Hematopoietic multipotent progenitor cell treated with erythropoietin and hydrocortisone succinate and interleukin-3 and kit ligand, for 4 days (in vitro differentiated cells): ENCODE measurements at regions not wholly inside any gene's neighbourhood (a gene's known extent, or its start where the extent isn't known, plus 50 kb on each side); places are given as distances from the start of the nearest gene placed in this dataset.
"Not testable (repeated sequence)": the region's sequence is repeated elsewhere in the genome, so short reads cannot be mapped to it uniquely, and the experiment has no call there.

Experiments used
- DNase-seq: peaks from one replicate; pipeline ENCODE4 v3.0.0-alpha.2; 2015

GRCh38 chr2:129189617-129190319 is 789.7 kb upstream of the RAB6C start:
- no peak for DNase-seq

DNA sequence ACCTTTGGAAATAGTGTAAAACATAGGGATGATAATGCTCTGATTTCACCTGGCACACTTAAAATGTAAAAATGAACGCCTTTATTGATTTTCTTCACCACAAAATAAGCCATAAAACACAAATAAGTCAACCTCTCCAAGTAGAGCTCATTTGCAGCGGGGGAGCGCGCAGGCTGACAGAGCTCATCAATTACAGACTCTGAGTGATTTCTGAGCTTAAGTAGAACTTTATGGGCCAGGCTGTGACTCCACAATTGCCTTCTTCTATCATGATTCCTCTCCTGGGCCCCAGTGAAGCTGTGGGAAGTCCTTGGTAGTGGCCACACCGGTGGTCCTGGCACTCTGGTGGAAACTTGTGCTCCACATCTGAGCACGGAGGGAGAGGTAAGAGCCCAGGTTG is 789.0 kb upstream of the RAB6C start:
- no peak for DNase-seq

DNA sequence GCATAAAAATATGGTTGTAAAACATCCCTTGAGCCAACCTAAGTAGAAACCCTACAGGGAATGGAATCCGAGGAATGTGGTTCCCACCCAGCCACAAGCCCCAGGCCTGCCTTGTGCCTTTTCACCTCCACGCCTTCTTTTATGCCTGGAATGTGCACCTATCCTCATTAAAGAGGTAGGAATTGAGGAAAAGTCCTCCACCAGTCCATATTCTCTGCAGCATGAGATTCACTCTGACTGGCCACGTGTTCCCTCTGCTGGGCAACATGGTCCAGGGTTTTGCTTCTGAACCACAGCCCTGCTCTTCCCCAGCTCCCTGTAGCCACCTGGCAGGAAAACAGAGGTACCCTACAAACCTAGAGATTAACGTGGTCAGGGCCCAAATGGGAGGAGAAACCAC is 787.9 kb upstream of the RAB6C start:
- DNase-seq: no peak

DNA sequence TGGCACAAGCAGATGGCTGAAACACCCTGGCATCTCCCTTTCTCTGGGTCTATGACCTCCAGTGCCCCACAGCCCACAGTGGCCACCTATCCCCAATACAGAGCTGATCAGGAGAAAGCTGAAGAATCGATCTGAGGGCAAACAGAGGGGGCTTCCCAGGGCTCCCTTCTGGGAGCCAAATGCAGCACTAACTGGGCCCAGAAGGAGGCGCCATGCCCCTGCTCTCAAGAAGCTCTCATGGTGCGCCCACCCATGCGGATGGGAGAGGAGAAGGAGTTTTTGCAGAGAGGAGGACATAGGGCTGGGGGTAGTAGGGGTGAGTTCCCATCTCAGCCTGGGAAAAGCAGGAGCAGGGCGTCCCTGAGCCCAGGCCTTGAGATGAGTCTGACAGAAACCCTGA is 787.3 kb upstream of the RAB6C start:
- DNase-seq: peak; percentile 3

DNA sequence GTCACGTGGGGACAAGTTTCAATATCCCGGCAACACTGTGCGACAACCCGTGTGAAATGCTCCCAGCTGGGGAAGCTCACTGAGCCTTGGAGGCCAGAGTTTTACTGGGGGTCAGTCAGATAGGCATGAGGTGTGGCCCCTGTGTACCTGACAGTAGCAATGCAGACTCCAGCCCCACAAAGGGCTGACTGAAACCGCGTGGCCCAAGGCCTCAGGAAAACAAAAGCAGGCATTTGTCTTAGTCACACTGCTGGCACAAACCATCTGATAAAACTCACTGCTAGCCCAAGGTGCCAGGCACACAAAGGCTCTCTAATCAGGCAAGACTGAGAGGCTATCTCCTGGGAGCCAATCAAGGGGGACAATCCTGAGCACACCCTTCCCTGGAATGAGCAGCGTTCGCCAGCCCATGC is 786.6 kb upstream of the RAB6C start:
- DNase-seq: no peak

DNA sequence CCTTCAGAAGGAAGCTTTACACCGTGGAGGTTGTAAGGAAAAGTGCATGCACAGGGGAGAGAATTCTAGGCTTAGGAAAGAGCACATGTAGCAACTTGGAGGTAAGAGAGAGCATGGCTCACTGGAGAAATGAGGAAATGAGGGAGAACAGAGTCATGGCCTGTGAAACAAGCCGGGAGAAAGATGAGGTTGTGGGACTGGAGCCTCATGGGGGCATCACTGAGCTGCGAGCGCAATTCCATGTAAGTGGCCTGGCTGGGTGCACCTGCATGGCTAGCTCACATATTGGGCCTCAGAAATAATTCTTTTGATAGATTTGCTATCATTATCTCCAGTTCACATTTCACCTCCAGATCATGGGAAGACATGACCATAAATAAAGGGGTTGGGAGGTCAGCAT is 785.5 kb upstream of the RAB6C start:
- DNase-seq: peak; percentile 3

GRCh38 chr2:129199501-129199900 is 780.0 kb upstream of the RAB6C start:
- DNase-seq: no peak

GRCh38 chr2:129201696-129202095 is 777.8 kb upstream of the RAB6C start:
- DNase-seq: no peak

- peak; percentile 38 for DNase-seq
These were observed 776.1 kb upstream of the RAB6C start for GRCh38 chr2:129203331-129203730.

- DNase-seq: not testable (repeated sequence)
These were observed 774.9 kb upstream of the RAB6C start for GRCh38 chr2:129204581-129204980.

DNA sequence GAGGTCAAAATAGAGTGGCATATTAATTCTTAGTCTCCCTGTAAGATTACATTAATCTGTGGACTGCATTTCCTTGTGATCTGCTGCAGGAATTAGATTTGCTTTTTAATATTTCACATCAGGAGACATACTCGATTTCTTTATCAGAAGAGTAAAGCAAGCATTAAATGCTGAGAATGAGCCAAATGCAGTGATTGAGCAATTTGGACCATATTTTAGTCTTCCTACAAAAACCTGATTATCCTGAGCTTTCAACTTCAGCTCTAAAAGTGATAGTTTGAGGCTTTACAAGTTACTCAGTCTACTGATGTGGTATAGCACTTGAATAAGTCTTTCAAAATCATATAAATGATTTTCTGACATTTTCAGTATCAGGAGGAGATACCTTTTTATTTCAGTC is 774.3 kb upstream of the RAB6C start:
- DNase-seq: no peak

- no peak for DNase-seq
These were observed 773.7 kb upstream of the RAB6C start for GRCh38 chr2:129205766-129206165.

- DNase-seq: no peak
These were observed 767.0 kb upstream of the RAB6C start for GRCh38 chr2:129212299-129212958.

DNA sequence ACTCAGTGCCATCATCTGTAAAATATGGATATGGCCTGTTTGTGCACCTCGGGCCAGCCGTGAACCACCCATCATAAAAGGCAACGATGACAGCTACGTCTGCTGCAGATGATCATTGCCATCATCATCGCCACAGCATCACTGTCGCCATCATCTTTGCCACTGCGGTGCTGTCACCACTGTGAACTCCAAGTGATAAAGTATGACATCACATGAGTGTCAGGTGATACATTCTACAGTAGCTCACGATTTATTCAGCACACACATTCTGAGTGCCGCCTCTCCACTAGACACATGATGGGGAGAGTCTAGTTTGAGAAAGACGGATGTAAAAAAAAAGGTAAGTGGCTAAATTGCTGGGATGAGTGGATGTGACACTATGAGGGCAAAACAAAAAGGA is 755.4 kb upstream of the RAB6C start:
- no peak for DNase-seq

DNA sequence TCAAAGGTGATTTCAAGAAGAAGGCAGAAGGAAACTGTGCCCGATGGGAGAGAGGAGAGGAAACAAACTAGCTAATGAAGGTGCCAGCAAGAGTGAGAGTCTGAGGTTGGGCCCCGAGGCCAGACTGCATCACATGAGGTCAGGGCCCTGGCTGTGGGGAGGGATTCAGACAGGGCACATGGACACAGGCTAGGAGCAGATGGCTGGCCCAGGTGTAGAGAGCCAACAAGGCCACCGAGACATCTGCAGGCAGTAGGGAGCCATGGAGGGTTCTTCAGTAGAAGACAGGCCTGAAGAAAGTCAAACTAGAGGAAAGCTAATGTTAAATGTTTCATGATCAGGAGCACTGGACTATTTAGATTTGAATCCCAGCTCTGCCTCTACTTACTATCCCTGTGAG is 755.0 kb upstream of the RAB6C start:
- DNase-seq: no peak

DNA sequence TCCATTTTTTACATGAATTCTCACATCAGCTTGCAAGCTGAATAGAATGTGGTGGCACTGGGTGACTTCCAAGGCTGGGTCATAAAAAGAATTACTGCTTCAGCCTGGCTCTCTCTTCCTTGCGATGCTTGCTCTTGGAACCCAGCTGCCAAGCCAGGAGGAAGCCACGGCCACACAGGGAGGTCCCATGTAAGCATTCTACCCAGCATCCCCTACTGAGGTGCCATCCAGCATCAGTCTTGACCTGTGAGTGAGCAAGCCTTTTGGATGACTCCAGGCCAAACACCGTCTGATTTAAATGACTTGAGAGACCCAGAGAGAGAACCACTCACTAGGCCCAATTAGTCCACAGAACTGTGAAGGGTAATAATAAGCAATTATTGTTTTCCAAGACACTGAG is 750.3 kb upstream of the RAB6C start:
- no peak for DNase-seq

DNA sequence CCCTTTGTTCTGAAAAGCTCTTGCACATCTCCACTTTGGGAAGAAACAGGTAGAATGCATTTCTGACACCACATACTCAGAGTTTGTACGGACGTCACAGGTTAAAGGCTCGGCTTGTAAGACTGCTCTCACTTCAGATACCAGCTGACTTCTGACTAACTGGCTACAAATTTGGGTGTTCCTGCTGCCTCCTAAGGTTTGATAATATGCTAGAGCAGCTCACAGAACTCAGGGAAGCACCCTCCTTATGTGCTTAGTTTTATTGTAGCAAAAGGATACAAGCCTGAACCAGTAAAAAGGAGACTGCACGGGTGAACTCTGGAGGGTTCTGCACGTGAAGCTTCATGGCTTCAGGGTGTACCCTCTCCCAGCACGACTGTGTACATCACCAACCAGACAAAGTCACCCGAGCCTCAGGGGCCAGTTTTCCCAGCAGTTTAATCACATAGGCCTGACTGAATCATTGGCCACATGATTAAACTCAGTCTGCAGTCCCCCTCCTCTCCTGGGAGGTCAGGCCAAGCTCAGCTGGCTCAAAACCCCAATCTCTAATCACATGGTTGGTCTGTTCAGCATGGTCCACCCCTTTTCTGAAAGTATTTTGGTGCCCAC is 749.5 kb upstream of the RAB6C start:
- DNase-seq: no peak

- DNase-seq: peak; percentile 6
These were observed 747.5 kb upstream of the RAB6C start for GRCh38 chr2:129231924-129232323.

- no peak for DNase-seq
These were observed 746.3 kb upstream of the RAB6C start for GRCh38 chr2:129233166-129233565.

GRCh38 chr2:129233751-129234406 is 745.6 kb upstream of the RAB6C start:
- DNase-seq: peak; percentile 48

- DNase-seq: no peak
These were observed 742.9 kb upstream of the RAB6C start for GRCh38 chr2:129236601-129237000.

- DNase-seq: no peak
These were observed 741.3 kb upstream of the RAB6C start for GRCh38 chr2:129237966-129238725.

DNA sequence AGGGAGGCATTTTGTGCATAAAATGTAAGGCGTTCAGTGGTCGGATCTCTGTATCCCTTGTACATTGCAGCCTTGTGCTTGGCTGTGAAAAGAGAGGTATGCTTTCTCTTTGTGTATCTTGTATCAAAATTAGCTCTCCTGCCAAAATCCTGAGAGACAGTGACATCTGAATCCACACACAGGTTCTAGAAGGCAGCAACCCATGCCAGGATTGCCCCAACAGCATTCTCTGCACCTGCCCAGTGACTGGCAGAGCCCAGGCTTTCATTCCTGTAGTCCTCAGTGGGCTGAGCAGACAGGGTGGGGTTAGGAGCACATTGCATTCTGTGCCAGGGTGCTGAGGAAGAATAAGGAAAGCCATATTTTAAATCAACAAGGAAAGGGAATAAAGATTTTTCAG is 740.3 kb upstream of the RAB6C start:
- no peak for DNase-seq
